Psoas muscle (tissue), 7 donors: ENCODE measurements at regions not wholly inside any gene's neighbourhood (a gene's known extent, or its start where the extent isn't known, plus 50 kb on each side); places are given as distances from the start of the nearest gene placed in this dataset.
"Not testable (repeated sequence)": the region's sequence is repeated elsewhere in the genome, so short reads cannot be mapped to it uniquely, and the experiment has no call there.

Experiments used
- ATAC-seq, 4 donors: fragments of 200-7000 bp; cut with Tn5 transposase; one replicate each; pipeline ENCODE4 v1.9.1; 2020; ENCODE audit warnings: moderate library complexity in 3 of 4, mild to moderate bottlenecking in 2 of 4
- DNase-seq, 2 donors: peaks; one replicate each; pipeline ENCODE4 v3.0.0-alpha.2; 2020
- H3K27ac ChIP-seq: fragments of 200-600 bp; one replicate; pipeline ENCODE4 v1.8.0; 2022
- H3K27me3 ChIP-seq, 3 donors: fragments of 200-600 bp in 1 of 3; one replicate each; pipeline versions ENCODE4 v1.6.1 to v1.8.0; 2013 to 2022; ENCODE audit warnings: low read length in 2 of 3, mild to moderate bottlenecking in 2 of 3, moderate library complexity in 1 of 3; ENCODE audit not compliant: insufficient read depth in 3 of 3
- H3K36me3 ChIP-seq, 2 donors: fragments of 200-600 bp in 1 of 2; one replicate each; pipeline versions ENCODE4 v1.6.1 to v1.8.0; 2013 to 2022; ENCODE audit warnings: low read depth in 1 of 2, mild to moderate bottlenecking in 1 of 2, moderate library complexity in 1 of 2; ENCODE audit not compliant: insufficient read depth in 1 of 2
- H3K4me1 ChIP-seq: fragments of 200-600 bp; one replicate; pipeline ENCODE4 v1.8.0; 2022
- H3K4me3 ChIP-seq: fragments of 200-600 bp; one replicate; pipeline ENCODE4 v1.8.0; 2022; ENCODE audit warnings: mild to moderate bottlenecking
- H3K9me3 ChIP-seq: fragments of 200-600 bp; one replicate; pipeline ENCODE4 v1.8.0; 2022
- CTCF ChIP-seq: fragments of 200-600 bp; IDR thresholded peaks from one replicate; pipeline ENCODE4 v1.8.0; 2022; ENCODE audit warnings: antibody characterized with exemption
- WGBS, 3 donors: extraction: QIAGEN DNeasy Blood & Tissue Kit; methylation state at CpG; one replicate each; pipeline versions ENCODE4 v1.1.6 to v1.1.7; 2013; 5-methylcytosine and 5-hydroxymethylcytosine counted together
- intact Hi-C, 2 donors: fragments of 100-400 bp; cut with DNase I; formaldehyde crosslinking; loops; one replicate each; pipeline versions ENCODE4 v1.11.0 to v1.14.2; 2022
- donor health status: healthy with polysubstance abuse.
- donor health status: DM: no; HTN: no; CAD: no; lungs with moderate emphysema.
- donor health status: Bipolar disorder and iron deficiency.
- donor health status: healthy.
- donor health status: DM: yes; HTN: yes; CAD: no.
- donor health status: DM: no; HTN: no; CAD: no.
- donor health status: DM: yes; HTN: yes; CAD: no.

DNA sequence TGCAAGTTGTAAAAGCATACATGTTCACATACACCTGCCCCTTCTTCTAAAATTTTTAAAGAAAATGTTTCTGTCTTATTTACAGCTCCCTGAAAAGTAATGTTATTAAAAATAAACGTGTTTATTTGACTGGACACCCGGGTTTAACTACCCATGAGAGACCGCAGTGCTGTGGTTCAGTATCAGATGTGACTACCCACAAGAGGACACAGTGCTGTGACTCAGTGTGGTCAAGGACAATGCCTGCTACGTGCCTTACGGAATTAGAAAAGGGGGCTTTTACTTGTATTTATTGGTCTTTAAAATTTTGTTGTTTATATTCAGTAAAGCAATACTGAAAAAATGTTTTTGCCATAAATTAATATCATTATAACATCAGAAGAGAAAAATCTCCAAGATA lies 641.4 kb downstream of the TRIML1 start:
- no peak overlapping the region for H3K4me3 ChIP-seq
- H3K27ac ChIP-seq, result no peak overlapping the region
- H3K36me3 ChIP-seq, result no peaks in the 10 kb centered on the region
- no peaks in the 10 kb centered on the region for H3K27me3 ChIP-seq
- intact Hi-C loops, result no loop called here
- DNase-seq (no peak), ATAC-seq (no peak)
- no peak for TF ChIP-seq CTCF
- no peaks in the 10 kb centered on the region for H3K4me1 ChIP-seq
- no peaks in the 10 kb centered on the region for H3K9me3 ChIP-seq
- WGBS, 3 donors, result 75 to 86% (median 84%) methylated on average over 5 of the region's 5 CpGs

DNA sequence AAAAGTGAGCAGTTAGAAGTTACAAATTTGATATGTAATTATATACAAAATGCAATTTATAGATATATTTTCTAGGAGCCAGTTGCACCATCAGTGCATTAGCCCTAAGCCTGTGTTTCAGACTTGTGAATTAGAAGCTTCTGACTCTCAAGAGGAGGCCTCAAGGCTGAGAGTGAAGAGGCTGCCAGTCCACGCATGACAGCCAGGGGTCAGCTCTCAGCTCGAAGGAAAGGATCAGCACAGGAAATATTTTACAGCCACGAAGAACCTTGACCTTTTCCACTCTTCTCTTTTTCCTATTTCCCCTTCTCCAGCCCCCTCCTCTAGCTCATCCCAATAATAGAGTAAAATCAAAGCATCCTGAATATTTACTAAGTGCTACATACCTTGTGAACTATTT lies 642.4 kb downstream of the TRIML1 start:
- H3K27me3 ChIP-seq, result no peaks in the 10 kb centered on the region
- H3K27ac ChIP-seq, result no peak overlapping the region
- H3K9me3 ChIP-seq, result no peaks in the 10 kb centered on the region
- H3K4me3 ChIP-seq, result no peak overlapping the region
- no peak for TF ChIP-seq CTCF
- H3K4me1 ChIP-seq, result no peaks in the 10 kb centered on the region
- intact Hi-C loops, result no loop called here
- ATAC-seq (no peak), DNase-seq (no peak)
- no peaks in the 10 kb centered on the region for H3K36me3 ChIP-seq
- WGBS, 3 donors, result 28 to 36% (median 29%) methylated on average over 3 of the region's 3 CpGs

DNA sequence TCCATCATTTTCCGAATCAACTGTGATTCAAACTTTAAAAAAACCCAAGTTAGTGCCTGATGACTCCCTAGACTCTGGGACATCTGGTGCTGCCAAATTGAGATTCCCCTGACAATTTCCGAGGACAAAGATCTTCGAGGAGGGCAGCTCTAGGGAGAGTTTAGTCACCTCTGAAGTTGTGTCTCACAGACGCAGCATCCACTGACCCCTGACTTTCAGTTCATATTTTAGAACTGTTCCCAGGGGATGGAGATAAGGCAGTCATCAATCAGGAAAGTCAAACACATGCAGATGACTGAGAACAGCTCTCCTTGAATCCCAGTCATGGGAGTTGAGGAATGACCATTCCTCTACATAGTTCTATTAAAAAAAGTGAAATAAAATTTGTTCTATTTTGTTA lies 643.9 kb downstream of the TRIML1 start:
- no peaks in the 10 kb centered on the region for H3K36me3 ChIP-seq
- ATAC-seq, result no peak
- 46 to 56% (median 50%) methylated on average over 4 of the region's 4 CpGs for WGBS, 3 donors

GRCh38 chr4:188783606-188784160 lies 644.4 kb downstream of the TRIML1 start:
- no peaks in the 10 kb centered on the region for H3K36me3 ChIP-seq
- TF ChIP-seq CTCF, result no peak
- no peaks in the 10 kb centered on the region for H3K9me3 ChIP-seq
- H3K4me3 ChIP-seq, result no peak overlapping the region
- no peak overlapping the region for H3K27ac ChIP-seq
- intact Hi-C loops, result no loop called here
- no peak for DNase-seq
- no peaks in the 10 kb centered on the region for H3K27me3 ChIP-seq
- WGBS, 3 donors, result 64 to 83% (median 83%) methylated on average over 7 of the region's 7 CpGs
- H3K4me1 ChIP-seq, result no peaks in the 10 kb centered on the region
- ATAC-seq, result no peak

More for the DNA sequence above, 643.9 kb downstream of the TRIML1 start:
- Histone ChIP-seq H3K27ac (no peak overlapping the region), H3K4me1 (no peaks in the 10 kb centered on the region), H3K27me3 (no peaks in the 10 kb centered on the region), H3K4me3 (no peak overlapping the region), H3K9me3 (no peaks in the 10 kb centered on the region)
- intact Hi-C loops, result no loop called here
- TF ChIP-seq CTCF, result no peak
- DNase-seq, result no peak

DNA sequence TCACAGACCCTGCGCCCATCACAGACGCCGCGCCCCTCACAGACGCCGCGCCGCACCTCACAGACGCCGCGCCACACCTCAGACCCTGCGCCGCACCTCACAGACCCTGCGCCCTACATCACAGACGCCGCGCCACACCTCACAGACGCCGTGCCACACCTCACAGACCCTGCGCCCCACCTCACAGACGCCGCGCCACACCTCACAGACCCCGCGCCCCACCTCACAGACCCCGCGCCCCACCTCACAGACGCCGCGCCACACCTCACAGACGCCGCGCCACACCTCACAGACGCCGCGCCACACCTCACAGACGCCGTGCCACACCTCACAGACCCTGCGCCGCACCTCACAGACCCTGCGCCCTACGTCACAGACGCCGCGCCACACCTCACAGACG lies 657.4 kb downstream of the TRIML1 start:
- H3K36me3 ChIP-seq, H3K9me3 ChIP-seq, ATAC-seq, H3K4me3 ChIP-seq, H3K27ac ChIP-seq, H3K4me1 ChIP-seq, H3K27me3 ChIP-seq, DNase-seq, intact Hi-C loops: not testable (repeated sequence)
- 93 to 97% (median 94%) methylated on average over 40 to 46 of the region's 46 CpGs for WGBS, 3 donors

- H3K9me3 ChIP-seq, H3K4me1 ChIP-seq, intact Hi-C loops, H3K27me3 ChIP-seq, ATAC-seq, H3K27ac ChIP-seq, DNase-seq, H3K36me3 ChIP-seq, H3K4me3 ChIP-seq: not testable (repeated sequence)
- 91 to 97% (median 94%) methylated on average over 20 to 32 of the region's 32 CpGs for WGBS, 3 donors
These were observed 657.8 kb downstream of the TRIML1 start for GRCh38 chr4:188797011-188797410.
